ENCODE measurements at regions not wholly inside any gene's neighbourhood (a gene's known extent, or its start where the extent isn't known, plus 50 kb on each side); places are given as distances from the start of the nearest gene placed in this dataset.
"Not testable (repeated sequence)": the region's sequence is repeated elsewhere in the genome, so short reads cannot be mapped to it uniquely, and the experiment has no call there.

- DNase-seq (ENCODE audit: low read depth in 6 of 9, low spot score in 9 of 9), result no peak
Measured at GRCh38 chr6:167558246-167559177, 233.6 kb downstream of the TTLL2 start.

GRCh38 chr6:167559675-167560479 lies 235.0 kb downstream of the TTLL2 start:
- DNase-seq (ENCODE audit: low read depth in 6 of 9, low spot score in 9 of 9), result no peak
- H3K4me3 ChIP-seq (ENCODE audit: low read length in 2 of 2), result no peak overlapping the region

More at GRCh38 chr6:167558246-167559177, 233.6 kb downstream of the TTLL2 start:
- Histone ChIP-seq H3K9me3 (ENCODE audit: control insufficient read depth in 2 of 2, insufficient read depth in 1 of 2, low read length in 1 of 2) (no peaks in the 10 kb centered on the region), H3K27me3 (ENCODE audit: control insufficient read depth in 2 of 2, insufficient read depth in 1 of 2, low read length in 1 of 2) (no peaks in the 10 kb centered on the region), H3K27ac (ENCODE audit: low read depth in 1 of 2, low read length in 1 of 2) (no peak overlapping the region), H3K4me3 (ENCODE audit: low read length in 2 of 2) (no peak overlapping the region), H3K36me3 (ENCODE audit: control insufficient read depth in 2 of 2, insufficient read depth in 2 of 2, low read length in 1 of 2) (no peaks in the 10 kb centered on the region), H3K4me1 (ENCODE audit: control insufficient read depth in 2 of 2, insufficient read depth in 2 of 2, low read length in 2 of 2) (no peaks in the 10 kb centered on the region)
- WGBS, result 90% methylated on average over 14 of the region's 14 CpGs

GRCh38 chr6:167560673-167561569 lies 236.0 kb downstream of the TTLL2 start:
- 75% methylated on average over 13 of the region's 13 CpGs for WGBS
- no peaks in the 10 kb centered on the region for H3K9me3 ChIP-seq (ENCODE audit: control insufficient read depth in 2 of 2, insufficient read depth in 1 of 2, low read length in 1 of 2)
- H3K4me1 ChIP-seq (ENCODE audit: control insufficient read depth in 2 of 2, insufficient read depth in 2 of 2, low read length in 2 of 2), result no peaks in the 10 kb centered on the region
- no peaks in the 10 kb centered on the region for H3K36me3 ChIP-seq (ENCODE audit: control insufficient read depth in 2 of 2, insufficient read depth in 2 of 2, low read length in 1 of 2)
- H3K27me3 ChIP-seq (ENCODE audit: control insufficient read depth in 2 of 2, insufficient read depth in 1 of 2, low read length in 1 of 2), result no peaks in the 10 kb centered on the region
- H3K27ac ChIP-seq (ENCODE audit: low read depth in 1 of 2, low read length in 1 of 2), result no peak overlapping the region
- H3K4me3 ChIP-seq (ENCODE audit: low read length in 2 of 2), result no peak overlapping the region
- no peak for DNase-seq (ENCODE audit: low read depth in 6 of 9, low spot score in 9 of 9)

More at GRCh38 chr6:167559675-167560479, 235.0 kb downstream of the TTLL2 start:
- no peak overlapping the region for H3K27ac ChIP-seq (ENCODE audit: low read depth in 1 of 2, low read length in 1 of 2)
- WGBS, result 85% methylated on average over 15 of the region's 15 CpGs
- no peaks in the 10 kb centered on the region for H3K4me1 ChIP-seq (ENCODE audit: control insufficient read depth in 2 of 2, insufficient read depth in 2 of 2, low read length in 2 of 2)
- H3K9me3 ChIP-seq (ENCODE audit: control insufficient read depth in 2 of 2, insufficient read depth in 1 of 2, low read length in 1 of 2), result no peaks in the 10 kb centered on the region
- no peaks in the 10 kb centered on the region for H3K36me3 ChIP-seq (ENCODE audit: control insufficient read depth in 2 of 2, insufficient read depth in 2 of 2, low read length in 1 of 2)
- no peaks in the 10 kb centered on the region for H3K27me3 ChIP-seq (ENCODE audit: control insufficient read depth in 2 of 2, insufficient read depth in 1 of 2, low read length in 1 of 2)

- not testable (repeated sequence) for H3K4me1 ChIP-seq (ENCODE audit: control insufficient read depth in 2 of 2, insufficient read depth in 2 of 2, low read length in 2 of 2); H3K27me3 ChIP-seq (ENCODE audit: control insufficient read depth in 2 of 2, insufficient read depth in 1 of 2, low read length in 1 of 2); DNase-seq (ENCODE audit: low read depth in 6 of 9, low spot score in 9 of 9); H3K9me3 ChIP-seq (ENCODE audit: control insufficient read depth in 2 of 2, insufficient read depth in 1 of 2, low read length in 1 of 2); H3K36me3 ChIP-seq (ENCODE audit: control insufficient read depth in 2 of 2, insufficient read depth in 2 of 2, low read length in 1 of 2); H3K4me3 ChIP-seq (ENCODE audit: low read length in 2 of 2); H3K27ac ChIP-seq (ENCODE audit: low read depth in 1 of 2, low read length in 1 of 2)
- WGBS, result 86% methylated on average over 6 of the region's 6 CpGs
Measured at GRCh38 chr6:167562862-167563261, 238.0 kb downstream of the TTLL2 start.

GRCh38 chr6:167564416-167565250 lies 239.7 kb downstream of the TTLL2 start:
- Histone ChIP-seq H3K4me3 (ENCODE audit: low read length in 2 of 2) (no peak overlapping the region), H3K4me1 (ENCODE audit: control insufficient read depth in 2 of 2, insufficient read depth in 2 of 2, low read length in 2 of 2) (no peaks in the 10 kb centered on the region), H3K27ac (ENCODE audit: low read depth in 1 of 2, low read length in 1 of 2) (no peak overlapping the region), H3K9me3 (ENCODE audit: control insufficient read depth in 2 of 2, insufficient read depth in 1 of 2, low read length in 1 of 2) (no peaks in the 10 kb centered on the region), H3K36me3 (ENCODE audit: control insufficient read depth in 2 of 2, insufficient read depth in 2 of 2, low read length in 1 of 2) (no peaks in the 10 kb centered on the region), H3K27me3 (ENCODE audit: control insufficient read depth in 2 of 2, insufficient read depth in 1 of 2, low read length in 1 of 2) (no peaks in the 10 kb centered on the region)
- DNase-seq (ENCODE audit: low read depth in 6 of 9, low spot score in 9 of 9), result no peak
- 96% methylated on average over 16 of the region's 16 CpGs for WGBS

GRCh38 chr6:167565388-167565787 lies 240.5 kb downstream of the TTLL2 start:
- no peak for DNase-seq (ENCODE audit: low read depth in 6 of 9, low spot score in 9 of 9)
- Histone ChIP-seq H3K4me3 (ENCODE audit: low read length in 2 of 2) (no peak overlapping the region), H3K36me3 (ENCODE audit: control insufficient read depth in 2 of 2, insufficient read depth in 2 of 2, low read length in 1 of 2) (no peaks in the 10 kb centered on the region), H3K4me1 (ENCODE audit: control insufficient read depth in 2 of 2, insufficient read depth in 2 of 2, low read length in 2 of 2) (no peaks in the 10 kb centered on the region), H3K27ac (ENCODE audit: low read depth in 1 of 2, low read length in 1 of 2) (no peak overlapping the region), H3K9me3 (ENCODE audit: control insufficient read depth in 2 of 2, insufficient read depth in 1 of 2, low read length in 1 of 2) (no peaks in the 10 kb centered on the region), H3K27me3 (ENCODE audit: control insufficient read depth in 2 of 2, insufficient read depth in 1 of 2, low read length in 1 of 2) (no peaks in the 10 kb centered on the region)
- 94% methylated on average over 3 of the region's 3 CpGs for WGBS

GRCh38 chr6:167565884-167566599 lies 241.2 kb downstream of the TTLL2 start:
- no peak for DNase-seq (ENCODE audit: low read depth in 6 of 9, low spot score in 9 of 9)
- no peak overlapping the region for H3K27ac ChIP-seq (ENCODE audit: low read depth in 1 of 2, low read length in 1 of 2)
- H3K27me3 ChIP-seq (ENCODE audit: control insufficient read depth in 2 of 2, insufficient read depth in 1 of 2, low read length in 1 of 2), result no peaks in the 10 kb centered on the region
- H3K9me3 ChIP-seq (ENCODE audit: control insufficient read depth in 2 of 2, insufficient read depth in 1 of 2, low read length in 1 of 2), result no peaks in the 10 kb centered on the region
- H3K36me3 ChIP-seq (ENCODE audit: control insufficient read depth in 2 of 2, insufficient read depth in 2 of 2, low read length in 1 of 2), result no peaks in the 10 kb centered on the region
- no peak overlapping the region for H3K4me3 ChIP-seq (ENCODE audit: low read length in 2 of 2)
- no peaks in the 10 kb centered on the region for H3K4me1 ChIP-seq (ENCODE audit: control insufficient read depth in 2 of 2, insufficient read depth in 2 of 2, low read length in 2 of 2)
- WGBS, result 87% methylated on average over 18 of the region's 18 CpGs

- Histone ChIP-seq H3K9me3 (ENCODE audit: control insufficient read depth in 2 of 2, insufficient read depth in 1 of 2, low read length in 1 of 2) (no peaks in the 10 kb centered on the region), H3K36me3 (ENCODE audit: control insufficient read depth in 2 of 2, insufficient read depth in 2 of 2, low read length in 1 of 2) (no peaks in the 10 kb centered on the region), H3K4me1 (ENCODE audit: control insufficient read depth in 2 of 2, insufficient read depth in 2 of 2, low read length in 2 of 2) (no peaks in the 10 kb centered on the region), H3K27me3 (ENCODE audit: control insufficient read depth in 2 of 2, insufficient read depth in 1 of 2, low read length in 1 of 2) (no peaks in the 10 kb centered on the region), H3K27ac (ENCODE audit: low read depth in 1 of 2, low read length in 1 of 2) (no peak overlapping the region), H3K4me3 (ENCODE audit: low read length in 2 of 2) (no peak overlapping the region)
- no peak for DNase-seq (ENCODE audit: low read depth in 6 of 9, low spot score in 9 of 9)
- 95% methylated on average over 13 of the region's 13 CpGs for WGBS
Measured at GRCh38 chr6:167566711-167567141, 241.8 kb downstream of the TTLL2 start.

Measured in thymus (tissue), 11 donors.